Fibroblast of skin of right biceps (primary cell): ENCODE measurements at regions not wholly inside any gene's neighbourhood (a gene's known extent, or its start where the extent isn't known, plus 50 kb on each side); places are given as distances from the start of the nearest gene placed in this dataset.
A peak's percentile ranks its signal among the peaks of the same experiment; 100 is the strongest.

Experiments
- DNase-seq: peaks from one replicate; pipeline ENCODE4 v3.0.0-alpha.2; 2013

DNA sequence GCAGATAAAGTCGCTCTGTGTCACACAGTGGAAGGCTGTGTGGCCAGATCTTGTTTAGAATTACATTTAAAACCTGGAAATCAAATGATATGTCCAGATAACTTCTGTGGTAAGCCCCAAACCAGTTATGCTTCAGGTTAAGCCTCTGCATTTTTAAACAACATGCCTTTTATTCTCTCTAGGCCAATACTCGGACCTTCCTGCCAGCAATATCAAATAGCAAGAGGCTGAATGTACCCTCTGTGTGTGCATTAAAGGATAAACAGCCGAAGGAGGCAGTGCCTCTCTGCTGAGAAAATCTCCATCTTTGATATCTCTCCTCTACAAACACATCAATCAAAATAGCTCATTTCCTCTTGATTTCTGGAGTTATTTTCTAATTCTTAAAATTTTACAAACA, 67.1 kb upstream of the TMEM260 start:
- no peak for DNase-seq

DNA sequence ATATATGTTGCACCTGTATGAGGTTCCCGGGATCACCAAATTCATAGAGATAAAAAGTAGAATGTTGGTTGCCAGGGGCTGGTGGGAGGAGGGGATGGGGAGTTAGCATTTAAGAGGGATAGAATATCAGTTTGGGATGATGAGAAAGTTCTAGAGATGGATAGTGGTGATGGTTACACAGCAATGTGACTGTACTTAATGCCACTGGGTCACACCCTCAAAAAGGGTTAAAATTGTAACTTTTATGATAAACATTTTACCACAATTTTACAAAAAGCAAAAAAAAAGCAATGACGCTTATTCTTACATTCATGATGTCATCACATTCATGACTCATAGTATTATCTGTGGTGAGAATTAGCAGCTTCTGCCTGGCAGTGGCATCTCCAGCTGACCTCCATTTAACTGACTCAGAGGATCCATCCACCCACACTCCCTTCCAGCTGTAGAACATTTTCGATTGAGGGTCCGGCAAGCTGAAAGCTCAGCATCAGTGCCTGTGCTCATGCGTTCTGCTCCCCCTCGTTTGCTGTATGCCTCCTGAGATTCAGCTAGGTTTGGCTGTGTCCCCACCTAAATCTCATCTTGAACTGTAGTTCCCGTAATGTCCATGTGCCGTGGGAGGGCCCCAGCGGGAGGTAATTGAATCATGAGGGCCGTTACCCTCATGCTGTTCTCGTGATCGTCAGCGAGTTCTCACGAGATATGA, 64.8 kb upstream of the TMEM260 start:
- DNase-seq = peak; percentile 22

- DNase-seq = no peak
Observed at GRCh38 chr14:56515739-56516138, 63.9 kb upstream of the TMEM260 start.

DNA sequence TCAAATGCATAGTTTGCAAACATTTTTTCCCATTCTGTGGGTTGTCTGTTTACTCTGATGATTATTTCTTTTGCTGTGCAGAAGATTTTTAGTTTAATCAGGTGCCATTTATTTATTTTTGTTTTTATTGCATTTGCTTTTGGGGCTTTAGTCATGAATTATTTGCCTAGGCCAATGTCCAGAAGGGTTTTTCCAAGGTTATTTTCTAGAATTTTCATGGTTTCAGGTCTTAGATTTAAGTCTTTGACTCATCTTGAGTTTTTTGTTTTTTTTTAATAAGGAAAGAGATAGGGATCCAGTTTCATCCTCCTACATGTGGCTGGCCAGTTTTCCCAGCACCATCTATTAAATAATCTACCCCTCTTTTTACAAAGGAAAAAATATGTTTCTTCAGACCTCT, 57.2 kb upstream of the TMEM260 start:
- no peak for DNase-seq

GRCh38 chr14:56524971-56525677, 54.5 kb upstream of the TMEM260 start:
- no peak for DNase-seq

- DNase-seq = no peak
Observed at GRCh38 chr14:56528927-56529326, 50.7 kb upstream of the TMEM260 start.
